KMS-11 (cell line): ENCODE measurements at regions not wholly inside any gene's neighbourhood (a gene's known extent, or its start where the extent isn't known, plus 50 kb on each side); places are given as distances from the start of the nearest gene placed in this dataset.

ENCODE experiments used
- H2AFZ ChIP-seq: fragments of 200-600 bp; sonication (generic); 2 replicates; pipeline ENCODE4 v1.6.1; 2016; ENCODE audit warnings: antibody characterized with exemption, mixed run types, low read depth
- H3K27ac ChIP-seq: fragments of 200-600 bp; sonication (generic); 2 replicates; pipeline ENCODE4 v1.6.1; 2016; ENCODE audit warnings: mild to moderate bottlenecking, mixed run types
- H3K27me3 ChIP-seq: fragments of 200-600 bp; sonication (generic); 2 replicates; pipeline ENCODE4 v1.6.1; 2017; ENCODE audit warnings: mild to moderate bottlenecking, low read depth, mixed run types, moderate library complexity; ENCODE audit not compliant: insufficient read depth
- H3K36me3 ChIP-seq: fragments of 200-600 bp; sonication (generic); 2 replicates; pipeline ENCODE4 v1.6.1; 2017; ENCODE audit warnings: mild to moderate bottlenecking, mixed run types; ENCODE audit not compliant: insufficient read depth
- H3K4me1 ChIP-seq: fragments of 200-600 bp; sonication (generic); 2 replicates; pipeline ENCODE4 v1.6.1; 2016; ENCODE audit warnings: mild to moderate bottlenecking, low read depth, mixed run types; ENCODE audit not compliant: poor library complexity, severe bottlenecking
- H3K4me2 ChIP-seq: fragments of 200-600 bp; sonication (generic); 2 replicates; pipeline ENCODE4 v1.7.0; 2016; ENCODE audit warnings: mild to moderate bottlenecking, mixed run types
- H3K4me3 ChIP-seq: fragments of 200-600 bp; sonication (generic); IDR thresholded peaks from 2 replicates; pipeline ENCODE4 v1.6.1; 2017; ENCODE audit warnings: low read depth, low read length, mixed read lengths; ENCODE audit not compliant: insufficient read depth
- H3K79me2 ChIP-seq: fragments of 200-600 bp; sonication (generic); 2 replicates; pipeline ENCODE4 v1.6.1; 2016; ENCODE audit warnings: low read depth, mixed run types; ENCODE audit not compliant: insufficient read depth
- H3K9ac ChIP-seq: fragments of 200-600 bp; sonication (generic); 2 replicates; pipeline ENCODE4 v1.6.1; 2016; ENCODE audit warnings: mild to moderate bottlenecking, mixed run types
- H4K20me1 ChIP-seq: fragments of 200-600 bp; sonication (generic); 2 replicates; pipeline ENCODE4 v1.6.1; 2016; ENCODE audit warnings: mild to moderate bottlenecking, mixed run types; ENCODE audit not compliant: insufficient read depth
- TF ChIP-seq, protein P1 (sequence below): fragments of 200-600 bp; sonication (generic); conservative IDR thresholded peaks from 2 replicates; pipeline ENCODE4 v1.6.1; 2017; ENCODE audit warnings: low read depth, mild to moderate bottlenecking, antibody characterized with exemption, low read length, moderate library complexity, mixed read lengths

DNA sequence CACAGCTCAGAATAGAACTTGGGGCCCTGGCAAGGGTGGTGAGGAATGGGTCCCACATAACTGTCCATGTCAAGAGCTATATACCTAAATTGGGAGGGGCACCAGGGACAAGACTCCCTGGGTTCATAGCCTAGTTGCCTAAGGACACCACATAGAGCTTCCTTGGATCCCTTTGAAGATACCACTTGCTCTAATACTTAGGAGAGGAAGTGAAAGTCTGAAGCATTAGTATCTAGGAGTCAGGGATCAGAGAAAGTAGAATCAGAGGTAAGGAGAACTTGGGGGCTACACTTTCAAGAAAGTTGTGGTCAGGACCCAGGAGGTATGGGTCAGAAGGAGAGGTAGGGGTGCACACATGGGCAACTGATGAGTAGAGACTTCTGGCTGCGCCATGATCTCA, 318.2 kb upstream of the SLC39A10 start:
- Histone ChIP-seq H3K27ac (no peak overlapping the region), H4K20me1 (no peaks in the 10 kb centered on the region), H3K4me3 (no peak overlapping the region), H3K79me2 (no peaks in the 10 kb centered on the region), H3K9ac (no peak overlapping the region), H3K4me1 (no peaks in the 10 kb centered on the region), H3K27me3 (no peaks in the 10 kb centered on the region), H3K4me2 (no peak overlapping the region), H3K36me3 (no peaks in the 10 kb centered on the region), H2AFZ (no peak overlapping the region)
- TF ChIP-seq, protein P1, sequence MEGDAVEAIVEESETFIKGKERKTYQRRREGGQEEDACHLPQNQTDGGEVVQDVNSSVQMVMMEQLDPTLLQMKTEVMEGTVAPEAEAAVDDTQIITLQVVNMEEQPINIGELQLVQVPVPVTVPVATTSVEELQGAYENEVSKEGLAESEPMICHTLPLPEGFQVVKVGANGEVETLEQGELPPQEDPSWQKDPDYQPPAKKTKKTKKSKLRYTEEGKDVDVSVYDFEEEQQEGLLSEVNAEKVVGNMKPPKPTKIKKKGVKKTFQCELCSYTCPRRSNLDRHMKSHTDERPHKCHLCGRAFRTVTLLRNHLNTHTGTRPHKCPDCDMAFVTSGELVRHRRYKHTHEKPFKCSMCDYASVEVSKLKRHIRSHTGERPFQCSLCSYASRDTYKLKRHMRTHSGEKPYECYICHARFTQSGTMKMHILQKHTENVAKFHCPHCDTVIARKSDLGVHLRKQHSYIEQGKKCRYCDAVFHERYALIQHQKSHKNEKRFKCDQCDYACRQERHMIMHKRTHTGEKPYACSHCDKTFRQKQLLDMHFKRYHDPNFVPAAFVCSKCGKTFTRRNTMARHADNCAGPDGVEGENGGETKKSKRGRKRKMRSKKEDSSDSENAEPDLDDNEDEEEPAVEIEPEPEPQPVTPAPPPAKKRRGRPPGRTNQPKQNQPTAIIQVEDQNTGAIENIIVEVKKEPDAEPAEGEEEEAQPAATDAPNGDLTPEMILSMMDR, result no peak

DNA sequence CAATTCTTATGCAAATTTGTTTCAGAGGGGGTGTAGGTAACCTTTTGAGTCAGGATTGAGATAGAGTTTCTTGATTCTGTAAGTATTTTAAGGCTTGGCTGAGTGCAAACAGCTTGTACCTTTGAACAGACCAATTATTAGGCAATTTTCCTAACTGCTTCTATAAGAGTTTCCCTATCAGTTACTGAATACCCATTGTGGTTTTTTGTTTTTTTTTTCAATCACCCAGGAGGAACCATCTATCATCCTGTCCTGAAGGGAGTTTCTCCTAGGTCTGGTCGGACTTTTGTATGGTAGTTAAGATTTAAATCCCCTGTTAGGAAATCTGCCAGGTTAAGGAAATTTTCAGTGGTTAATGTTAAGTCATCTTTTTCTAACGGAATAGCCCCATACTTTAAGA, 319.4 kb upstream of the SLC39A10 start:
- H3K4me1 ChIP-seq, result no peaks in the 10 kb centered on the region
- no peak overlapping the region for H3K27ac ChIP-seq
- H4K20me1 ChIP-seq, result no peaks in the 10 kb centered on the region
- no peak overlapping the region for H3K4me3 ChIP-seq
- no peaks in the 10 kb centered on the region for H3K36me3 ChIP-seq
- H3K27me3 ChIP-seq, result no peaks in the 10 kb centered on the region
- H3K4me2 ChIP-seq, result no peak overlapping the region
- TF ChIP-seq, protein P1, result no peak
- no peak overlapping the region for H3K9ac ChIP-seq
- no peaks in the 10 kb centered on the region for H3K79me2 ChIP-seq
- H2AFZ ChIP-seq, result no peak overlapping the region

DNA sequence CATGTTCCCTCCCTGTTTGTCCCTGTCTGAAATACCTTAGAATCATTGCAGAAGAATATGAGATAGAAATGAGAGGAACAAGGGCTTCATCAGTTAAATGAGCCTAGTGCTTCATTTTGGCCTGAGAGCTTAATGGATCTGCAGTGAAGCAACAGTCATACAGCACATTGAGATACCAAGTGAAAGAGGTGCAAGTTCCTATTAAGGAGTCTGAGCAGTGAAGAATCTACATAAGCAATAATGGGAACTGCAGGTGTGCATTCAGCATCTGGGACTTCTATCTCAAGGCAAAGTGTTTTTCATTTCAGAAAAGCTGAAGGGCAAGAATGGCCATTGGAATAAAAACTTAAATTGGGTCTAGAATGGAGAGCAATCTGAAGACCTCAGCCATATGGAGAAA, 323.2 kb upstream of the SLC39A10 start:
- H3K4me1 ChIP-seq, result no peaks in the 10 kb centered on the region
- H3K4me2 ChIP-seq, result no peak overlapping the region
- H3K79me2 ChIP-seq, result no peaks in the 10 kb centered on the region
- TF ChIP-seq, protein P1, result no peak
- no peak overlapping the region for H3K4me3 ChIP-seq
- H3K36me3 ChIP-seq, result no peaks in the 10 kb centered on the region
- H3K27ac ChIP-seq, result no peak overlapping the region
- H2AFZ ChIP-seq, result no peak overlapping the region
- no peaks in the 10 kb centered on the region for H4K20me1 ChIP-seq
- H3K27me3 ChIP-seq, result no peaks in the 10 kb centered on the region
- H3K9ac ChIP-seq, result no peak overlapping the region

DNA sequence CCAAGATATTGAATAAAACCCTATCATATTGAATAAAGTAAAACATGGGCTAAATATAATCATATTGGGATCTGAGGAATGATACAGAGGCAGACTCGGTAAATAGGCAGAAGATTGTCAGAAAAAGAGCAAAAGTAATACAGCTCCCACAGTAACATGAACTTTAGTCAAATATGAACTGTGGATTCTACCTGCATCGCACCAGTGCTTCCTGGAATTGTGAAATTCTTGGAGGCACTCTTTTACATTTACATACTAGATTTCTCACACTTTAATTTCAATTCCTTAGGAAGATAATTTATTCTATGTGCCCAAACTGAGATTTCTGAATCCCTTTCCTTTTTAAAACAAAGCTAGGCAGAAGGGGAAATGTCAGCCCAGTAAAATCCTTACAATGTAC, 325.1 kb upstream of the SLC39A10 start:
- Histone ChIP-seq H3K27ac (no peak overlapping the region), H3K36me3 (no peaks in the 10 kb centered on the region), H3K4me1 (no peaks in the 10 kb centered on the region), H3K27me3 (no peaks in the 10 kb centered on the region), H3K4me3 (no peak overlapping the region), H2AFZ (no peak overlapping the region), H4K20me1 (no peaks in the 10 kb centered on the region), H3K9ac (no peak overlapping the region), H3K79me2 (no peaks in the 10 kb centered on the region), H3K4me2 (no peak overlapping the region)
- TF ChIP-seq, protein P1, result no peak

DNA sequence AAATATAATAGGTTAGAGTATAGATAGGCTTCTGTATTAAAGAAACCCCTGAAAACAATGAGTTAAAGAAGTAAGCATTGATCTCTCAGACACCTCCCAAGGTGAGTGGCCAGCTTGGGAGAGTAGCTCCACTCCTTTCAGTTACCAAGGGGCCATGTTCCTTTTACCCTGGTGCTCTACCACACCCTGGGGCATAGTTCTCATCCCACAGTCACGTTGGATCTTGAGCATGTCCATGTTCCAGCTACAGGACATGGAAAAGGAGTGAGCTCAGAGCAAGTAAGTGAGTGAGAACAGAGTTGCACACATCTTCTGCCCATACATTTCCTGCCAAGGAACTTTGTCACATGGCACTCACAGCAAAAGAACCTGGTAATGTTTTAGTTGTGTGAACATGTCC, 325.9 kb upstream of the SLC39A10 start:
- Histone ChIP-seq H2AFZ (no peak overlapping the region), H3K4me3 (no peak overlapping the region), H3K36me3 (no peaks in the 10 kb centered on the region), H4K20me1 (no peaks in the 10 kb centered on the region), H3K27ac (no peak overlapping the region), H3K4me1 (no peaks in the 10 kb centered on the region), H3K9ac (no peak overlapping the region), H3K79me2 (no peaks in the 10 kb centered on the region), H3K27me3 (no peaks in the 10 kb centered on the region), H3K4me2 (no peak overlapping the region)
- TF ChIP-seq, protein P1, result no peak
